ENCODE measurements at regions not wholly inside any gene's neighbourhood (a gene's known extent, or its start where the extent isn't known, plus 50 kb on each side); places are given as distances from the start of the nearest gene placed in this dataset.
"Not testable (repeated sequence)": the region's sequence is repeated elsewhere in the genome, so short reads cannot be mapped to it uniquely, and the experiment has no call there.

GRCh38 chr14:25699981-25700380, 650.0 kb upstream of the STXBP6 start:
- no peak for DNase-seq

- DNase-seq, result no peak
Measured at GRCh38 chr14:25698111-25698510, 648.2 kb upstream of the STXBP6 start.

- DNase-seq, result no peak
Measured at GRCh38 chr14:25696176-25696575, 646.2 kb upstream of the STXBP6 start.

GRCh38 chr14:25685004-25685403, 635.1 kb upstream of the STXBP6 start:
- DNase-seq, result no peak

- DNase-seq, result no peak
Measured at GRCh38 chr14:25680934-25681333, 631.0 kb upstream of the STXBP6 start.

GRCh38 chr14:25680511-25680910, 630.6 kb upstream of the STXBP6 start:
- DNase-seq, result not testable (repeated sequence)

- no peak for DNase-seq
Measured at GRCh38 chr14:25677111-25677510, 627.2 kb upstream of the STXBP6 start.

- DNase-seq, result no peak
Measured at GRCh38 chr14:25667387-25667786, 617.4 kb upstream of the STXBP6 start.

GRCh38 chr14:25666877-25667276, 616.9 kb upstream of the STXBP6 start:
- DNase-seq, result no peak

GRCh38 chr14:25658988-25659387, 609.0 kb upstream of the STXBP6 start:
- no peak for DNase-seq

GRCh38 chr14:25630447-25630846, 580.5 kb upstream of the STXBP6 start:
- no peak for DNase-seq

- DNase-seq, result no peak
Measured at GRCh38 chr14:25628978-25629377, 579.0 kb upstream of the STXBP6 start.

- no peak for DNase-seq
Measured at GRCh38 chr14:25628390-25628789, 578.4 kb upstream of the STXBP6 start.

GRCh38 chr14:25626986-25627385, 577.0 kb upstream of the STXBP6 start:
- no peak for DNase-seq

GRCh38 chr14:25622763-25623162, 572.8 kb upstream of the STXBP6 start:
- DNase-seq, result no peak

GRCh38 chr14:25620515-25620914, 570.6 kb upstream of the STXBP6 start:
- no peak for DNase-seq

GRCh38 chr14:25615174-25615573, 565.2 kb upstream of the STXBP6 start:
- no peak for DNase-seq

GRCh38 chr14:25607192-25607591, 557.2 kb upstream of the STXBP6 start:
- DNase-seq, result no peak

- DNase-seq, result no peak
Measured at GRCh38 chr14:25602106-25602505, 552.2 kb upstream of the STXBP6 start.

- no peak for DNase-seq
Measured at GRCh38 chr14:25588751-25589150, 538.8 kb upstream of the STXBP6 start.

GRCh38 chr14:25574628-25575325, 524.8 kb upstream of the STXBP6 start:
- no peak for DNase-seq

- no peak for DNase-seq
Measured at GRCh38 chr14:25570483-25570882, 520.5 kb upstream of the STXBP6 start.

GRCh38 chr14:25557466-25557865, 507.5 kb upstream of the STXBP6 start:
- DNase-seq, result no peak

- no peak for DNase-seq
Measured at GRCh38 chr14:25552826-25553225, 502.9 kb upstream of the STXBP6 start.

- no peak for DNase-seq
Measured at GRCh38 chr14:25551674-25552073, 501.7 kb upstream of the STXBP6 start.
